ENCODE measurements at regions not wholly inside any gene's neighbourhood (a gene's known extent, or its start where the extent isn't known, plus 50 kb on each side); places are given as distances from the start of the nearest gene placed in this dataset.

DNA sequence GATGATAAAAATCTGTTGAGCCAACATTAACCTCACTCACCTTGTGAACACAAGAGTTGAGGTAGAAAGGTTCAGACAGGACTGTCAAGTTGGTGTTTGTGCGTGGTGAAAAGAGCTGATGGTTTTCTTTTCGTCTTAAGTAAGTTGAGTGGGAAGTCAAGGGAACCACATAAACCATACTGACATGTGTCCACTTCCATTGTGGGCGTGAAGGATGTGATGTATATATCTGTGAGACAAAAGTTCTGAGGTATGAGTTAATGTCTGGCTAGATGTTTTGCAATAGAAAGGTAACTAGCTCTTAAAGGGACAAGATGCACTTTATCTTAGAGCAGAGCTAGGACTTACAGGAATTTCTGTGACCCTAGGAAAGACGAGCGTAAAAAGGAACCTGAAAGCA, 1272.1 kb upstream of the ADGRB3 start (continued):
- 0 out of 4 replicates have a peak, but pooled peaks of 1 of the 2 experiments have one; percentile 24 for TF ChIP-seq TRIM24 (IDR thresholded peaks at IDR 0.05)
- TF ChIP-seq ZNF347 (CRISPR knock-in tag; IDR thresholded peaks at IDR 0.05; ENCODE audit: low read depth), result no peak
- TF ChIP-seq, protein P1, sequence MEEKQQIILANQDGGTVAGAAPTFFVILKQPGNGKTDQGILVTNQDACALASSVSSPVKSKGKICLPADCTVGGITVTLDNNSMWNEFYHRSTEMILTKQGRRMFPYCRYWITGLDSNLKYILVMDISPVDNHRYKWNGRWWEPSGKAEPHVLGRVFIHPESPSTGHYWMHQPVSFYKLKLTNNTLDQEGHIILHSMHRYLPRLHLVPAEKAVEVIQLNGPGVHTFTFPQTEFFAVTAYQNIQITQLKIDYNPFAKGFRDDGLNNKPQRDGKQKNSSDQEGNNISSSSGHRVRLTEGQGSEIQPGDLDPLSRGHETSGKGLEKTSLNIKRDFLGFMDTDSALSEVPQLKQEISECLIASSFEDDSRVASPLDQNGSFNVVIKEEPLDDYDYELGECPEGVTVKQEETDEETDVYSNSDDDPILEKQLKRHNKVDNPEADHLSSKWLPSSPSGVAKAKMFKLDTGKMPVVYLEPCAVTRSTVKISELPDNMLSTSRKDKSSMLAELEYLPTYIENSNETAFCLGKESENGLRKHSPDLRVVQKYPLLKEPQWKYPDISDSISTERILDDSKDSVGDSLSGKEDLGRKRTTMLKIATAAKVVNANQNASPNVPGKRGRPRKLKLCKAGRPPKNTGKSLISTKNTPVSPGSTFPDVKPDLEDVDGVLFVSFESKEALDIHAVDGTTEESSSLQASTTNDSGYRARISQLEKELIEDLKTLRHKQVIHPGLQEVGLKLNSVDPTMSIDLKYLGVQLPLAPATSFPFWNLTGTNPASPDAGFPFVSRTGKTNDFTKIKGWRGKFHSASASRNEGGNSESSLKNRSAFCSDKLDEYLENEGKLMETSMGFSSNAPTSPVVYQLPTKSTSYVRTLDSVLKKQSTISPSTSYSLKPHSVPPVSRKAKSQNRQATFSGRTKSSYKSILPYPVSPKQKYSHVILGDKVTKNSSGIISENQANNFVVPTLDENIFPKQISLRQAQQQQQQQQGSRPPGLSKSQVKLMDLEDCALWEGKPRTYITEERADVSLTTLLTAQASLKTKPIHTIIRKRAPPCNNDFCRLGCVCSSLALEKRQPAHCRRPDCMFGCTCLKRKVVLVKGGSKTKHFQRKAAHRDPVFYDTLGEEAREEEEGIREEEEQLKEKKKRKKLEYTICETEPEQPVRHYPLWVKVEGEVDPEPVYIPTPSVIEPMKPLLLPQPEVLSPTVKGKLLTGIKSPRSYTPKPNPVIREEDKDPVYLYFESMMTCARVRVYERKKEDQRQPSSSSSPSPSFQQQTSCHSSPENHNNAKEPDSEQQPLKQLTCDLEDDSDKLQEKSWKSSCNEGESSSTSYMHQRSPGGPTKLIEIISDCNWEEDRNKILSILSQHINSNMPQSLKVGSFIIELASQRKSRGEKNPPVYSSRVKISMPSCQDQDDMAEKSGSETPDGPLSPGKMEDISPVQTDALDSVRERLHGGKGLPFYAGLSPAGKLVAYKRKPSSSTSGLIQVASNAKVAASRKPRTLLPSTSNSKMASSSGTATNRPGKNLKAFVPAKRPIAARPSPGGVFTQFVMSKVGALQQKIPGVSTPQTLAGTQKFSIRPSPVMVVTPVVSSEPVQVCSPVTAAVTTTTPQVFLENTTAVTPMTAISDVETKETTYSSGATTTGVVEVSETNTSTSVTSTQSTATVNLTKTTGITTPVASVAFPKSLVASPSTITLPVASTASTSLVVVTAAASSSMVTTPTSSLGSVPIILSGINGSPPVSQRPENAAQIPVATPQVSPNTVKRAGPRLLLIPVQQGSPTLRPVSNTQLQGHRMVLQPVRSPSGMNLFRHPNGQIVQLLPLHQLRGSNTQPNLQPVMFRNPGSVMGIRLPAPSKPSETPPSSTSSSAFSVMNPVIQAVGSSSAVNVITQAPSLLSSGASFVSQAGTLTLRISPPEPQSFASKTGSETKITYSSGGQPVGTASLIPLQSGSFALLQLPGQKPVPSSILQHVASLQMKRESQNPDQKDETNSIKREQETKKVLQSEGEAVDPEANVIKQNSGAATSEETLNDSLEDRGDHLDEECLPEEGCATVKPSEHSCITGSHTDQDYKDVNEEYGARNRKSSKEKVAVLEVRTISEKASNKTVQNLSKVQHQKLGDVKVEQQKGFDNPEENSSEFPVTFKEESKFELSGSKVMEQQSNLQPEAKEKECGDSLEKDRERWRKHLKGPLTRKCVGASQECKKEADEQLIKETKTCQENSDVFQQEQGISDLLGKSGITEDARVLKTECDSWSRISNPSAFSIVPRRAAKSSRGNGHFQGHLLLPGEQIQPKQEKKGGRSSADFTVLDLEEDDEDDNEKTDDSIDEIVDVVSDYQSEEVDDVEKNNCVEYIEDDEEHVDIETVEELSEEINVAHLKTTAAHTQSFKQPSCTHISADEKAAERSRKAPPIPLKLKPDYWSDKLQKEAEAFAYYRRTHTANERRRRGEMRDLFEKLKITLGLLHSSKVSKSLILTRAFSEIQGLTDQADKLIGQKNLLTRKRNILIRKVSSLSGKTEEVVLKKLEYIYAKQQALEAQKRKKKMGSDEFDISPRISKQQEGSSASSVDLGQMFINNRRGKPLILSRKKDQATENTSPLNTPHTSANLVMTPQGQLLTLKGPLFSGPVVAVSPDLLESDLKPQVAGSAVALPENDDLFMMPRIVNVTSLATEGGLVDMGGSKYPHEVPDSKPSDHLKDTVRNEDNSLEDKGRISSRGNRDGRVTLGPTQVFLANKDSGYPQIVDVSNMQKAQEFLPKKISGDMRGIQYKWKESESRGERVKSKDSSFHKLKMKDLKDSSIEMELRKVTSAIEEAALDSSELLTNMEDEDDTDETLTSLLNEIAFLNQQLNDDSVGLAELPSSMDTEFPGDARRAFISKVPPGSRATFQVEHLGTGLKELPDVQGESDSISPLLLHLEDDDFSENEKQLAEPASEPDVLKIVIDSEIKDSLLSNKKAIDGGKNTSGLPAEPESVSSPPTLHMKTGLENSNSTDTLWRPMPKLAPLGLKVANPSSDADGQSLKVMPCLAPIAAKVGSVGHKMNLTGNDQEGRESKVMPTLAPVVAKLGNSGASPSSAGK (IDR thresholded peaks at IDR 0.05), result 0 out of 2 replicates have a peak, but pooled peaks have one; percentile 31
- TF ChIP-seq CREM (IDR thresholded peaks at IDR 0.05; ENCODE audit: low read depth), result peak; percentile 80
- peak; percentile 80 for TF ChIP-seq MEIS2 (IDR thresholded peaks at IDR 0.05; ENCODE audit: partially characterized antibody)
- TF ChIP-seq GABPA (tag; conservative IDR thresholded peaks at IDR 0.05; ENCODE audit: low read depth), result peak; percentile 30; the same call in 1 of the 2 replicates
- peak; percentile 39; the same call in 1 of the 2 replicates for TF ChIP-seq PKNOX1 (IDR thresholded peaks at IDR 0.05)
- peak; percentile 26 for TF ChIP-seq TAF9B (IDR thresholded peaks at IDR 0.05; ENCODE audit: partially characterized antibody)
- 0 out of 2 replicates have a peak, but pooled peaks have one; percentile 26 for TF ChIP-seq ZNF592 (IDR thresholded peaks at IDR 0.05)
- no peak for TF ChIP-seq ELF4 (CRISPR knock-in tag; IDR thresholded peaks at IDR 0.05)
- no peak for TF ChIP-seq JUND (IDR thresholded peaks at IDR 0.05; ENCODE audit: borderline replicate concordance, low read depth, low read length)
- TF ChIP-seq JUND (tag; IDR thresholded peaks at IDR 0.05; ENCODE audit: borderline replicate concordance, low read depth, low read length), result 0 out of 3 replicates have a peak, but pooled peaks have one; percentile 10
- TF ChIP-seq CEBPB (tag; IDR thresholded peaks at IDR 0.05), result peak; percentile 93

Data from K562 (cell line).